C4-2B (cell line): ENCODE measurements at regions not wholly inside any gene's neighbourhood (a gene's known extent, or its start where the extent isn't known, plus 50 kb on each side); places are given as distances from the start of the nearest gene placed in this dataset.
"Not testable (repeated sequence)": the region's sequence is repeated elsewhere in the genome, so short reads cannot be mapped to it uniquely, and the experiment has no call there.

Source experiments
- H3K27ac ChIP-seq: fragments of 450-650 bp; 2 replicates; pipeline ENCODE4 v1.5.1; 2017
- CTCF ChIP-seq: fragments of 450-650 bp; conservative IDR thresholded peaks from 2 replicates; pipeline ENCODE4 v1.5.1; 2017; ENCODE audit warnings: mild to moderate bottlenecking
- ZFX ChIP-seq: fragments of 450-650 bp; IDR thresholded peaks from 2 replicates; pipeline ENCODE4 v1.6.1; 2017

- no peak for TF ChIP-seq ZFX
- H3K27ac ChIP-seq = no peak overlapping the region
These were observed 120.5 kb downstream of the SOD2 start for GRCh38 chr6:159572439-159573110.

GRCh38 chr6:159565181-159565710 lies 127.8 kb downstream of the SOD2 start:
- no peak overlapping the region for H3K27ac ChIP-seq
- TF ChIP-seq ZFX (no peak), CTCF (no peak)

GRCh38 chr6:159564456-159564855 lies 128.6 kb downstream of the SOD2 start:
- TF ChIP-seq CTCF = no peak
- TF ChIP-seq ZFX = no peak
- H3K27ac ChIP-seq = no peak overlapping the region

- TF ChIP-seq ZFX (no peak), CTCF (no peak)
- H3K27ac ChIP-seq = no peak overlapping the region
These were observed 136.0 kb downstream of the SOD2 start for GRCh38 chr6:159557031-159557430.

GRCh38 chr6:159555082-159555875 lies 137.8 kb downstream of the SOD2 start:
- H3K27ac ChIP-seq = no peak overlapping the region
- TF ChIP-seq ZFX (no peak), CTCF (no peak)

- no peak overlapping the region for H3K27ac ChIP-seq
- TF ChIP-seq ZFX = no peak
- TF ChIP-seq CTCF = no peak
These were observed 151.7 kb downstream of the SOD2 start for GRCh38 chr6:159541296-159541695.

GRCh38 chr6:159540883-159541282 lies 152.2 kb downstream of the SOD2 start:
- no peak for TF ChIP-seq CTCF
- no peak for TF ChIP-seq ZFX
- H3K27ac ChIP-seq = no peak overlapping the region

- H3K27ac ChIP-seq = no peak overlapping the region
- peak; percentile 22; the same call in 1 of the 2 replicates for TF ChIP-seq CTCF
- TF ChIP-seq ZFX = no peak
These were observed 152.9 kb downstream of the SOD2 start for GRCh38 chr6:159540152-159540551.

- not testable (repeated sequence) for H3K27ac ChIP-seq
These were observed 155.0 kb downstream of the SOD2 start for GRCh38 chr6:159538031-159538430.
